NCI-H748 treated with DMSO at 0.1 percent for 48 hours (cell line): ENCODE measurements at regions not wholly inside any gene's neighbourhood (a gene's known extent, or its start where the extent isn't known, plus 50 kb on each side); places are given as distances from the start of the nearest gene placed in this dataset.

Source experiments
- DNase-seq: peaks from one replicate; lab custom pipeline; 2025; lab: John Stamatoyannopoulos, UW

GRCh38 chr14:27091973-27092372, 494.1 kb upstream of the NOVA1 start:
- DNase-seq, result no peak

- DNase-seq, result no peak
Measured at GRCh38 chr14:27096091-27096490, 498.3 kb upstream of the NOVA1 start.

- no peak for DNase-seq
Measured at GRCh38 chr14:27098451-27098850, 500.6 kb upstream of the NOVA1 start.

- no peak for DNase-seq
Measured at GRCh38 chr14:27114180-27114579, 516.3 kb upstream of the NOVA1 start.

GRCh38 chr14:27123162-27123561, 525.3 kb upstream of the NOVA1 start:
- no peak for DNase-seq

GRCh38 chr14:27127838-27128237, 530.0 kb upstream of the NOVA1 start:
- no peak for DNase-seq

GRCh38 chr14:27134200-27134599, 536.4 kb upstream of the NOVA1 start:
- no peak for DNase-seq

GRCh38 chr14:27145170-27145569, 547.3 kb upstream of the NOVA1 start:
- DNase-seq, result no peak

- no peak for DNase-seq
Measured at GRCh38 chr14:27148143-27148542, 550.3 kb upstream of the NOVA1 start.

- no peak for DNase-seq
Measured at GRCh38 chr14:27164139-27164538, 566.3 kb upstream of the NOVA1 start.

- DNase-seq, result no peak
Measured at GRCh38 chr14:27175489-27175888, 577.7 kb upstream of the NOVA1 start.

GRCh38 chr14:27181333-27181732, 583.5 kb upstream of the NOVA1 start:
- no peak for DNase-seq

- no peak for DNase-seq
Measured at GRCh38 chr14:27184427-27184826, 586.6 kb upstream of the NOVA1 start.

GRCh38 chr14:27186048-27186447, 588.2 kb upstream of the NOVA1 start:
- DNase-seq, result no peak

GRCh38 chr14:27187136-27187535, 589.3 kb upstream of the NOVA1 start:
- DNase-seq, result no peak

GRCh38 chr14:27190296-27190695, 592.5 kb upstream of the NOVA1 start:
- no peak for DNase-seq

- DNase-seq, result no peak
Measured at GRCh38 chr14:27199272-27199671, 601.4 kb upstream of the NOVA1 start.

GRCh38 chr14:27205036-27205435, 607.2 kb upstream of the NOVA1 start:
- no peak for DNase-seq

- no peak for DNase-seq
Measured at GRCh38 chr14:27211741-27212140, 613.9 kb upstream of the NOVA1 start.

GRCh38 chr14:27222671-27223070, 624.8 kb upstream of the NOVA1 start:
- no peak for DNase-seq

- no peak for DNase-seq
Measured at GRCh38 chr14:27223906-27224305, 626.1 kb upstream of the NOVA1 start.

GRCh38 chr14:27228053-27228452, 630.2 kb upstream of the NOVA1 start:
- DNase-seq, result no peak

GRCh38 chr14:27234331-27234730, 636.5 kb upstream of the NOVA1 start:
- no peak for DNase-seq

GRCh38 chr14:27236601-27237000, 638.8 kb upstream of the NOVA1 start:
- DNase-seq, result no peak

- no peak for DNase-seq
Measured at GRCh38 chr14:27242874-27243273, 645.0 kb upstream of the NOVA1 start.
